Smooth muscle cell of the brain vasculature (primary cell): ENCODE measurements at regions not wholly inside any gene's neighbourhood (a gene's known extent, or its start where the extent isn't known, plus 50 kb on each side); places are given as distances from the start of the nearest gene placed in this dataset.

Experiments
- DNase-seq: peaks from one replicate; pipeline ENCODE4 v3.0.0-alpha.2; 2012; ENCODE audit warnings: low read depth, low spot score

DNA sequence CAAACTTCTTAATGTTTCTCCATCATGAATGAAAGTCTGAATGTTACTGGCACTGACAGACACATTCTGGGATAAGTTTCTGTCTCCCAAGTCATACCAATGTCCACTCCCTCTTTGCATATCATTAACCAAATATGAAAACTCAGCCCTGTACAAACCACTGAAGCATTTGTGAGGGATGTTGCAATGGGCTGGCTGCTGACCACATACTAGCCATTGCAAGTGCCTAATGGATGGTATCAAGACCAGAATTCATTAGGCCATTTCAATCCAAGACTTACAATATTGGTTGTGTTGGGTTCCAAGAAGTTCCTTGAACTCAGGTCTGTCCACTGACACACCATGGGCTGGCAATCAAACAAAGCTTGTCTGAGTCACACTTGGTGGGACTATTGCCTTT lies 73.8 kb downstream of the CBLN2 start:
- no peak for DNase-seq

DNA sequence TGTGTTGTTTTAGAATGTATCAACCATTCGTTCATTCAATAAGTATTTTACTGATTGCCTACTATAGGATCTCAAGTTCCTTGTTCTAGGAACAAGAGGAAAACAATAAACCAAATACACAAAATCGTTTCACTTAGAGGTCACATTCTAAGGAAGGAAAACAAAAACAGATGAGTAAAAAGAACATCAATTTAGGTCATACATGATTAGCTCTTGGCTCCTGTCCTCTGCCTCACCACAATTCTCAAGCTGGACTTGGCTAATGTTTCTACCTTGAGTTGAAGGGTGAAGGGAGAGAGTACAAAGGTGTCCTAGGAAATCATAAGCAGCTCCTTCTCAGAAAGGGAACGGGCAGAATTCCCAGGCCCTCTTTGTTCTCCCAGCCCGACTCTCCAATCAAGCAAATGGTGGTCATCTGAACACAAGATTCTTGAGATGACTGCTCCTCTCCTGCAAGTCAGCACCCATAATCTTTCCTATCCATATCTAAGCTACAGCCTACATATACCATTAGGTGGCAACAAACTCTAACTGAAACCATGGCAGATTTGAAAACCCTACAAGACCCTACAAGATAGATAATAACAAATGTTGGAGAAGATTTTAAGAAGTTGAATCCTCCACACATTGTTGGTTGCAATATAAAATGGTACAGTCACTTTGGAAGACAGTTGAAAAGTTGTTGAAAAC lies 76.0 kb downstream of the CBLN2 start:
- DNase-seq: no peak

GRCh38 chr18:72460210-72460680 lies 83.9 kb downstream of the CBLN2 start:
- DNase-seq: no peak

DNA sequence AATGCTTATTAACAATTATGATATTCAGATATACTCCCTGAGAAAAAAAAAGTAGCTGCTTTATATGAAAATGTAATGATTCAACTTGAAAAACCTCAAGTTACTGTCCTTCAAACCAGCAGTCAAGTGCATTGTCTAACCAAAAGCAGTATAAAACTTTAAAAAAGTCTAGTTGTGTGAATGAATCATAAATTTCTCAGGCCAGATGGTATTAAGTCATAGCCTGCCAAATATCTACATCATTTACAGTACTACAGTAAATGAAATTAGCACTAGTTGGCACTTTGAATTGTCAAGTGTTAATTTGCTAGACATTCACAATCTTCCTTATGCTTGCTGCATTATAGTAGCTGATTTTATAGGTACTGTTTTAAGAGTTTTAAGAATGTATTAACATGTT lies 85.9 kb downstream of the CBLN2 start:
- no peak for DNase-seq

- DNase-seq: no peak
Observed at GRCh38 chr18:72456802-72457201, 87.3 kb downstream of the CBLN2 start.

DNA sequence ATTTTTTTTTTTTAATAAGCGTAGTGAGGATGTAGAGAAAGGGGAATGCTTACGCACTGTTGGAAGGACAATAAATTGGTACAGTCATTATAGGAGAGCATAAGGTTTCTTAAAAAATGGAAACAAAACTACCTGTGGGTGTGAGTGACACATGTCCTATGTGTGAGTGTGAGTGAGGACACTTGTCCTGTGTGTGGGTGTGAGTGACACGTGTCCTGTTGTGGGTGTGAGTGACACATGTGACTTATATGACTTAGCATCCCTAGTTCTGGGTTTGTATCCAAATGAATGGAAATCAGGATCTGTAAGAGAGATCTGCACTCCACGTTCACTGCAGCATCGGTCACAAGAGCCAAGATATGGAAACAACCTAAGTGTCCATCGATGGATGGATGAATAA lies 91.8 kb downstream of the CBLN2 start:
- DNase-seq: no peak

- no peak for DNase-seq
Observed at GRCh38 chr18:72444798-72445155, 99.4 kb downstream of the CBLN2 start.

DNA sequence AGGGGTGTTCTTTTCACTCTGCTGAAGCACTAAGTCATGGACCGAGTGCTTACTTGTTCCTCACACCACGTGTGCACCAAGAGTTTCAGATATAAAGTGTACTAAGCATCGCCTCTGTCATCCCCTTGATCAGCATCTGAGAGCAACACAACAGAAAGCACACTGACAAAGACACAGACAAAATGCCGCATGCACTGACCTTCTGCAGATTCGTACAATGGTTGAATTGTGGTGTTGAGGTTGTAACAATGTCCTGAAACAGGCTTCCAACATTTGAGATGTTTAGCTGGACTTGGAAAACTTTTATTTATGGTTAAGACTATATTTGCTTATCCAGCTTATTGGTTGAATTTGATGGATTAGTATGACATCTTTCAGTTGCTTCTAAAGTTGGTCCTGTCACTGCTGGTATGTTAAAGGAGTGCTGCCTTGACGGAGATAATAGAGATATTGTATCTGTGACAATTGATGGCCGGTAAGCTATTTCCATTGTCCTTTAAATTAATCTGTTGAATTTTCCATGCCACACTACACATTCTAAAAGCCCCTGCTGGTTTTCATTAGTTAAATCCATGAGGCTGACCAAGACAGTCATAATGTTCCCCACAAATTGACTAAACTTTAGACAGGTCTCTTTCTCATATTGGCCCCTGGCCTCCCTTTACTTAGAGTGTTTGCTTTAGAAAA lies 99.9 kb downstream of the CBLN2 start:
- DNase-seq: no peak

DNA sequence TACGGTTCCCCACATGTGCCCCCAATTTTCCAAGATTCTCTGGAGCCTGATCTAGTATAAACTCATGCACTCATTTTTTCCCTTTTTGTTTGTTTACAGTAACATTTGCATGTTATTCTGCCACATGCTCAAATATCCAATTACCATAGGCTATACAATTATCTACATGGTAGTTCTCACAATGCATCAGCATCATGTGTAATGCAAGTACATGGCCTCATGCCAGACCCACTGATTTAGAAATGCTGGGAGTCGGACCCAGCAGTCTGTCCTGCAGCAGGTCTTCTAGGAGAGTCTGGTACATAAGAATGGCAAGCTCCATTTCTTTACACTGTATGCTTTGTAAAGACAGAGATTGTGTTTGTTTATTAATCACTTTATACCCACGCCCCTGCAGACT lies 107.7 kb downstream of the CBLN2 start:
- DNase-seq: no peak

DNA sequence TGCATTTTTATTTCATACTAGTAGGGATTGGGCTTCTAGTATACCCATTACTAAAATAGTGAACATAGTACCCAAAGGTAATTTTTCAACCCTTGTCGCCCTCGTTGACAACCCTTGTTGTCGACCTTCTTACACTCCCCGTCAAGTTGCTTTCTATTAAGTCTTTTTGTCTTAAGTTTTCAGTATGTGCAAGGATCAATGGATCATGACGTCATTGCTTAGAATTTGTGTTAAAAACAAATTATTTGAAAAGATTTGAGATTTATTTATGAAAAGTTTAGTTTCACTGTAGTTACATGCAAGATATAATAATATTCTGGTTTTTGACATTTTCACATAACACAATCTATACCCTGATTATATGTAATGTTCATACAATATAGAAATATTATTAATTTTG lies 110.4 kb downstream of the CBLN2 start:
- DNase-seq: no peak

- DNase-seq: no peak
Observed at GRCh38 chr18:72427721-72428120, 116.4 kb downstream of the CBLN2 start.

GRCh38 chr18:72419914-72420313 lies 124.2 kb downstream of the CBLN2 start:
- DNase-seq: no peak

DNA sequence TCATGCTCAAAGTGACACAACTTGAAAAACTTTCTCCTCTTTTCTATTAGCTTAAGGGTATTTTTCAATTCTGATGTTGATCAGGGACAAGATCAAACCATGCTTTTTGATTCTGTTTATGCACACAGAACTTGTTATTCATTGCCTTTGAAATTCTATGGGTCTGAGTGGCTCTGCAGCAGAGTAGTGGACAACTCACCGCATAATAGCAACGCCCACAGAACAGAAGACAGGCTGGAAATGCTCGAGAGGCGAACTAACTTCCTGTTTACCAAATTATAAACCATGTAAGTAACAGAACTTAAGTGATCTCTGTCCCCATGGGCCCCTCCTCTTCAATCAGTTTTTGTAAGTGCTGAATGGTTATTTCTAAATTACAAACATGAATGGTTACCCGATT lies 131.2 kb downstream of the CBLN2 start:
- no peak for DNase-seq

- no peak for DNase-seq
Observed at GRCh38 chr18:72411261-72411660, 132.9 kb downstream of the CBLN2 start.

DNA sequence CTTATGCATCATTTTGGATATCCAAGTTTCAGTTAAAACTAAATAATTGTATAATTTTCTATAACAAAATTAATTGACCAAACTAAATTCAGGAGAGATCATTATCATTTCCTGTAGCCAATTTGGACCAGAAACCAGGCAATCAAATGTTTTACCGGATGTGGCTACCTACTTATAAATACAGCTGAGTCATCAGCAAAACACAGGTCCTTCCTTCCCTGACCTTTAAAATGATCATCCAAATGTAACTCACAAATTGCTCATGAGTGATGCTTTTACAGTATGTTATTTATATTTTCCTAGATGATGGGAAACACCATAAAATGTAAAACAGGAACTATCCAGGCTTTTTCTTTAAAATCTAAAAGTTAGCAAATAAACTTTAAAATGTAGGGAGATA lies 133.7 kb downstream of the CBLN2 start:
- no peak for DNase-seq

GRCh38 chr18:72409903-72410302 lies 134.2 kb downstream of the CBLN2 start:
- DNase-seq: no peak

DNA sequence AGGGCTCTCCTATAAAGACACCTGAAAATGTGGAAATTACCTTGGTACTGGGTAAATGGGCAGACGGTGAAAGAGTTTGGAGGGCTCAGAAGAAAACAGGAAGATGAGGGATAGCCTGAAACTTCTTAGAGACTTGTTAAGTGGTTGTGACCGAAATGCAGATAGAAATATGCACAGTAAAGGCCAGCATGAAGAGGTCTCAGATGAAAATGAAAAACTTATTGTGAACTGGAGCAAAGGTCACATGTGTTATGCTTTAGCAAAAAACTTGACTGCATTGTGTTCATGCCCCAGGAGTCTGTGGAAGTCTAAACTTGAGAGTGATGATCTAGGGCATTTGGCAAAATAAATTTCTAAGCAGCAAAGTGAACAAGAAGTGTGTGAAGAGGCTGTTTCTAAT lies 137.1 kb downstream of the CBLN2 start:
- DNase-seq: no peak

GRCh38 chr18:72391951-72392350 lies 152.2 kb downstream of the CBLN2 start:
- no peak for DNase-seq

DNA sequence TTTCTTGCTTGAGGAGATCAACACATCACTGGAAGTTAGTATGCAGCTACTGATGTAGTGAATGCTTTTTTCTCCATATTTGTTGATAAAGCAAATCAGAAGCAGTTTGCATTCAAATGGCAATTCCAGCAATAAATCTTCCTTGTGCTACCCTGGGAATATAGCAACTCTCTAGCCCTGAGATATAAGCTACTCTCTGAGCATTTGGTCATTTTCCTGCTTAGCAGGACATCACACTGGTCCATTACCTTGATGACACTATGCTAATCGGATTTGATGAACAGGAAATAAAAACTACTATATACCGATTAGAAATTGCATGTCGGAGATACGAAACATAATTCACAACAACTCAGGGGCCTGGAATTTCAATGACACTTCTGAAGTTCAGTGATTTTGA lies 152.7 kb downstream of the CBLN2 start:
- DNase-seq: no peak

DNA sequence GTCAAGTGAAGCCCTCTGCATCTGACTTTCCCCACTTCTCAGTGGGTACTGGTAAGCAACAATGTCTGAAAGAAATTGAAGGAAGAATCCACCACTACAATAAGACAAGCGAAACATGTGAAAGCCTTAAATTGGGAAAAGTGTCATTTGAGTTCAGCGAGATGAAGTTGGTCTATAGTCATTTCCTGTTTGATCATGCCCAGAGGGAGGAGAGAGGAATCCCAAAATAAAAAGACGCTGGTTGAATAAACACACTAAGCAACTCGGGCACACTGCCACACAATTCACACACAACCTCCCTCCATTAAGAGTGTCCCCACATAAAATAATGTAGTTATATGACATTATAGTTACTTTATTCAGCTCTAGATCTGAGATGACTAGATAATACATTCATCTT lies 166.1 kb downstream of the CBLN2 start:
- DNase-seq: no peak

- no peak for DNase-seq
Observed at GRCh38 chr18:72376256-72376655, 167.9 kb downstream of the CBLN2 start.

GRCh38 chr18:72375618-72376017 lies 168.5 kb downstream of the CBLN2 start:
- DNase-seq: peak; percentile 23

GRCh38 chr18:72372076-72372475 lies 172.1 kb downstream of the CBLN2 start:
- DNase-seq: no peak

- DNase-seq: no peak
Observed at GRCh38 chr18:72368308-72368707, 175.8 kb downstream of the CBLN2 start.
